Kidney (tissue), 13 donors: ENCODE measurements at regions not wholly inside any gene's neighbourhood (a gene's known extent, or its start where the extent isn't known, plus 50 kb on each side); places are given as distances from the start of the nearest gene placed in this dataset.

Experiments used
- DNase-seq, 5 donors: peaks; one replicate each; pipeline ENCODE4 v3.0.0-alpha.2; 2013 to 2020
- FAIRE-seq: peaks from 2 replicates; lab custom pipeline; 2012; peaks lifted over from hg19 to GRCh38; lab: Jason Lieb, UNC
- H3K27ac ChIP-seq, 2 donors: one replicate each; pipeline ENCODE4 v1.7.0; 2013; ENCODE audit warnings: low read depth in 2 of 2, low read length in 2 of 2, inconsistent platforms in 1 of 2
- H3K27me3 ChIP-seq: one replicate; pipeline ENCODE4 v1.7.1; 2013; ENCODE audit warnings: low read length, inconsistent platforms; ENCODE audit not compliant: control insufficient read depth, insufficient read depth
- H3K36me3 ChIP-seq, 3 donors: one replicate each; pipeline versions ENCODE4 v1.7.0 to v1.7.1; 2013; ENCODE audit warnings: low read length in 3 of 3, control low read depth in 1 of 3, inconsistent platforms in 1 of 3; ENCODE audit not compliant: insufficient read depth in 3 of 3, control insufficient read depth in 2 of 3
- H3K4me1 ChIP-seq, 3 donors: one replicate each; pipeline versions ENCODE4 v1.7.0 to v1.7.1; 2013; ENCODE audit warnings: low read length in 3 of 3, inconsistent platforms in 1 of 3, low read depth in 1 of 3; ENCODE audit not compliant: control insufficient read depth in 2 of 3, insufficient read depth in 2 of 3
- H3K4me3 ChIP-seq, 3 donors: one replicate each; pipeline versions ENCODE4 v1.7.0 to v1.8.1; 2013; ENCODE audit warnings: low read length in 3 of 3, control low read depth in 1 of 3, inconsistent platforms in 1 of 3
- H3K9ac ChIP-seq, 3 donors: one replicate each; pipeline versions ENCODE4 v1.7.0 to v1.7.1; 2013; ENCODE audit warnings: low read length in 3 of 3, control low read depth in 1 of 3, inconsistent platforms in 1 of 3
- H3K9me3 ChIP-seq, 3 donors: one replicate each; pipeline versions ENCODE4 v1.7.0 to v1.7.1; 2013; ENCODE audit warnings: low read length in 3 of 3, control low read depth in 1 of 3, inconsistent platforms in 1 of 3; ENCODE audit not compliant: control insufficient read depth in 2 of 3, insufficient read depth in 1 of 3
- CTCF ChIP-seq: IDR thresholded peaks from 3 replicates; pipeline ENCODE4 v1.5.1; 2012; ENCODE audit warnings: mild to moderate bottlenecking, moderate library complexity, borderline replicate concordance; ENCODE audit not compliant: insufficient read depth; ENCODE audit errors: extremely low read depth
- intact Hi-C: fragments of 100-400 bp; cut with DNase I; formaldehyde crosslinking; loops from one replicate; pipeline ENCODE4 v1.11.1; 2022
- donor health status: control.
- donor health status: control.
- donor health status: control.
- donor health status: control.
- donor health status: control.
- donor health status: DM: yes; HTN: yes; CAD: no.
- donor health status: Normal renal cell carcinoma (clear cell type).

GRCh38 chr13:33626407-33626806 is 191.5 kb upstream of the RFC3 start:
- no peak for FAIRE-seq
- no peaks in the 10 kb centered on the region for H3K4me1 ChIP-seq
- H3K4me3 ChIP-seq, result no peak overlapping the region
- TF ChIP-seq CTCF, result no peak
- H3K27ac ChIP-seq, result no peak overlapping the region
- no peaks in the 10 kb centered on the region for H3K36me3 ChIP-seq
- no peak overlapping the region for H3K9ac ChIP-seq
- H3K9me3 ChIP-seq, result no peaks in the 10 kb centered on the region
- H3K27me3 ChIP-seq, result no peaks in the 10 kb centered on the region
- intact Hi-C loops, result no loop called here
- no peak for DNase-seq

GRCh38 chr13:33628662-33629061 is 189.3 kb upstream of the RFC3 start:
- DNase-seq, result no peak
- H3K27me3 ChIP-seq, result no peaks in the 10 kb centered on the region
- TF ChIP-seq CTCF, result no peak
- no peak overlapping the region for H3K27ac ChIP-seq
- H3K4me3 ChIP-seq, result no peak overlapping the region
- intact Hi-C loops, result no loop called here
- H3K9me3 ChIP-seq, result no peaks in the 10 kb centered on the region
- H3K9ac ChIP-seq, result no peak overlapping the region
- no peaks in the 10 kb centered on the region for H3K36me3 ChIP-seq
- FAIRE-seq, result no peak
- no peaks in the 10 kb centered on the region for H3K4me1 ChIP-seq

GRCh38 chr13:33629605-33630360 is 188.2 kb upstream of the RFC3 start:
- DNase-seq (no peak), FAIRE-seq (no peak)
- Histone ChIP-seq H3K4me1 (no peaks in the 10 kb centered on the region), H3K27me3 (no peaks in the 10 kb centered on the region), H3K4me3 (no peak overlapping the region), H3K9me3 (no peaks in the 10 kb centered on the region), H3K36me3 (no peaks in the 10 kb centered on the region), H3K27ac (no peak overlapping the region), H3K9ac (no peak overlapping the region)
- intact Hi-C loops, result no loop called here
- TF ChIP-seq CTCF, result no peak
